HG03097 (cell line): ENCODE measurements at regions not wholly inside any gene's neighbourhood (a gene's known extent, or its start where the extent isn't known, plus 50 kb on each side); places are given as distances from the start of the nearest gene placed in this dataset.

Source experiments
- ATAC-seq: cut with Tn5 transposase; IDR thresholded peaks from one replicate; pipeline ENCODE4 v1.9.1; 2021; ENCODE audit not compliant: unreplicated experiment, low FRiP score

GRCh38 chr16:82260212-82260795, 90.3 kb upstream of the MPHOSPH6 start:
- no peak for ATAC-seq

GRCh38 chr16:82259731-82260130, 89.7 kb upstream of the MPHOSPH6 start:
- no peak for ATAC-seq

DNA sequence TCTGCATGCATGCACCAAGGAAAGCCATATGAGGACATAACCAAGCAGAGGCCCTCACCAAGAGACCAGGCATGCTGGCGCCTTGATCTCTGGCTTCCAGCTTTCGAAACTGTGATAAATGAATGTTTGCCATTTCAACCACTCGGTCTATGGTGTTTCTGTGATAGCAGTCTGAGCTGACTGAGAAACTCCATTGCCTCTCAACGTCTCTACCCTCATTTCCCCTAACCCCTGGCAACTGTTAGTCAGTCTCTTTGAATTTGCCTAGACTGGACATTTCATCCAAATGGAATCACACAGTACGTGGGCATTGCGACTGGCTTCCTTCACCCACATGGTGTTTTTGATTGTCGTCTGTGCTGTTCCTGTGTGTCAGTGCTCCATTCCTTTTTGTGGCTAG, 88.0 kb upstream of the MPHOSPH6 start:
- no peak for ATAC-seq

GRCh38 chr16:82252582-82252981, 82.6 kb upstream of the MPHOSPH6 start:
- ATAC-seq: no peak

- no peak for ATAC-seq
Observed at GRCh38 chr16:82248677-82249076, 78.7 kb upstream of the MPHOSPH6 start.

DNA sequence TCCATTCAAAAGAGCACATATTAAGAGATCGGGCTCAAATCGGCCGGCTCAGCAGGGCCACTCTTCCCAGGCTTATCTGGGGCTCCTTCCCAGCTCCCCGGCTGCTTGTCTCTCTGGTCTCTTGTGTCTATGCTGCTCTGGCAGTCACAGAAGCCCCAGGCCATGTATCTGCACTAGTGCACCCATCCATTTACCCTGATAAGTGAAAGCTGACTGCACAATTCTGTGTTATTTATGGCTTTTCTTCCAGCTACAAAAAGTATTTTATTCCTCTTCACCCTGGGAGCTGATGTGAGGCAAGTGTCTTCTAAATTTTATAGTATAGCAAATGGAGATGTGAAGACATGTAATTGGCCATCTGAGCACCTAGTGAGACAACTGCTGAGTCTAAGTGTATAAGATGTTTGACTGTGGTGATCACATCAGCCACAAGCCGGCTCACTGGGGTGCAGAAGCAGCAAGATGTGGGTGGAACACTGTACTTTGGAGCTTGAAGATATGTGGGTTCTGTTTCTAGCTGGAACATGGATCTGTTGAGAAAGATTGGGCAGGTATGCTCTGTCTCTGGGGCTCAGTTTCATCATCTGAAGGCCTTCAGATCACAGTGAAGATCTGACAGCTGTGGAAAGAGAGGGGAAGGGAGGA, 78.1 kb upstream of the MPHOSPH6 start:
- ATAC-seq: no peak

DNA sequence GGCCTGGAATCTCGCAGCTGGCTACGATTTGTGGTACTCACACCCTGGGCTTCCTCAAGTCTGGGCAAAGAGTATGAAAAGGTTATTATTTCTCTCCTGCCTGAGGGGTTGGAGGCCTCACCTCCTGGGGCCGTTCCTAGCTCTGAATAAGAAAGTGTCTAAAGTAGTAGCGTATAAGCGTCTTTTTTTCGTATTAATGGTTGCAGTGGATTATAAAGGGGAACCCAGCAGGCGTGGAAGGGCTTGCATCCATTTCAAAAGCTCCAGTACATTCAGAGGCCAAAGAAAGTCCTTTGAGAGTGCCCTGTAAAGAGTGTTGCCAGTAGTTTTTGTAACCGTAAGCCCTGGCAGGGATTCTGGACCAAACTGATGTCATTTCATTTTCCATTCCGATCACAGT, 72.2 kb upstream of the MPHOSPH6 start:
- ATAC-seq: no peak

- no peak for ATAC-seq
Observed at GRCh38 chr16:82241469-82242052, 71.5 kb upstream of the MPHOSPH6 start.

- ATAC-seq: no peak
Observed at GRCh38 chr16:82240111-82240510, 70.1 kb upstream of the MPHOSPH6 start.

- ATAC-seq: no peak
Observed at GRCh38 chr16:82236875-82237274, 66.9 kb upstream of the MPHOSPH6 start.

DNA sequence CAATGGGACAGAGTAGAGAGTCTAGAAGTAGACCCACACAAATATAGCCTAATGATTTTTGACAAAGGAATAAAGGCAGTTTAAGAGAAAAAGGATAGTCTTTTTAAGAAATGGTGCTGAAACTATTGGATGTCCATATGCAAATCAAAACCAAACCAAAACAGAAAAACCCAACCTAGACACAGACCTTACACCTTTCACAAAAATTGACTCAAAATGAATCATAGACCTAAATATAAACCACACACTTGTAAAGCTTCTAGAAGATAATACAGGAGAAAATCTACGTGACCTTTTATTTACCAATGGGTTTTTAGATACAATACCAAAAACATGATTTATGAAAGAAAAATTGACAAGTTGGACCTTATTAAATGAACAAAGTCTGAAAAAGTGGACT, 66.4 kb upstream of the MPHOSPH6 start:
- no peak for ATAC-seq

GRCh38 chr16:82232806-82233205, 62.8 kb upstream of the MPHOSPH6 start:
- no peak for ATAC-seq

- no peak for ATAC-seq
Observed at GRCh38 chr16:82231008-82231787, 61.2 kb upstream of the MPHOSPH6 start.

GRCh38 chr16:82229800-82230619, 60.0 kb upstream of the MPHOSPH6 start:
- no peak for ATAC-seq

- ATAC-seq: no peak
Observed at GRCh38 chr16:82226327-82226726, 56.3 kb upstream of the MPHOSPH6 start.

GRCh38 chr16:82224821-82225220, 54.8 kb upstream of the MPHOSPH6 start:
- ATAC-seq: no peak

- no peak for ATAC-seq
Observed at GRCh38 chr16:82220541-82220940, 50.5 kb upstream of the MPHOSPH6 start.
